HepG2 (cell line): ENCODE measurements at regions not wholly inside any gene's neighbourhood (a gene's known extent, or its start where the extent isn't known, plus 50 kb on each side); places are given as distances from the start of the nearest gene placed in this dataset.

Experiments
- AHR ChIP-seq: IDR thresholded peaks from 2 replicates; pipeline ENCODE4 v1.6.1; 2018; ENCODE audit warnings: missing genetic modification reagents, missing compliant biosample characterization
- CCAR2 ChIP-seq: fragments of 200-400 bp; formaldehyde crosslinking; optimal IDR thresholded peaks from 2 replicates; pipeline ENCODE3; 2018; ENCODE audit warnings: low read depth, mild to moderate bottlenecking, low read length, moderate library complexity
- FIP1L1 ChIP-seq: fragments of 200-400 bp; formaldehyde crosslinking; IDR thresholded peaks from 2 replicates; pipeline ENCODE4 v1.6.1; 2018; ENCODE audit warnings: low read depth, mild to moderate bottlenecking, low read length, moderate library complexity, borderline replicate concordance; ENCODE audit not compliant: insufficient read depth
- FOXK1 ChIP-seq: sonication (generic); formaldehyde crosslinking; IDR thresholded peaks from 2 replicates; pipeline ENCODE4 v1.4.0; 2020; ENCODE audit warnings: low read depth, missing genetic modification reagents, borderline replicate concordance
- GLMP ChIP-seq: sonication (generic); formaldehyde crosslinking; IDR thresholded peaks from 2 replicates; pipeline ENCODE4 v1.9.0; 2021; ENCODE audit warnings: missing genetic modification reagents, mild to moderate bottlenecking, borderline replicate concordance
- HDAC6 ChIP-seq: fragments of 200-600 bp; sonication (generic); IDR thresholded peaks from 2 replicates; pipeline ENCODE4 v1.7.0; 2017; ENCODE audit warnings: mild to moderate bottlenecking, antibody characterized with exemption, low read length, low read depth
- HOXA9 ChIP-seq: sonication (generic); formaldehyde crosslinking; IDR thresholded peaks from 2 replicates; pipeline ENCODE4 v1.8.1; 2022; ENCODE audit warnings: missing genetic modification reagents, mild to moderate bottlenecking, moderate library complexity, borderline replicate concordance
- JDP2 ChIP-seq: sonication (generic); formaldehyde crosslinking; IDR thresholded peaks from 2 replicates; pipeline ENCODE4 v1.8.1; 2022; ENCODE audit warnings: missing genetic modification reagents, borderline replicate concordance
- KAT8 ChIP-seq: IDR thresholded peaks from 2 replicates; pipeline ENCODE4 v1.6.1; 2016; ENCODE audit warnings: missing genetic modification reagents, missing compliant biosample characterization
- MTF1 ChIP-seq: sonication (generic); formaldehyde crosslinking; IDR thresholded peaks from 2 replicates; pipeline ENCODE4 v1.5.0; 2020; ENCODE audit warnings: missing genetic modification reagents
- NFATC3 ChIP-seq: sonication (generic); formaldehyde crosslinking; IDR thresholded peaks from 2 replicates; pipeline ENCODE4 v1.5.1; 2020; ENCODE audit warnings: mild to moderate bottlenecking, missing genetic modification reagents
- NFYB ChIP-seq: sonication (generic); formaldehyde crosslinking; IDR thresholded peaks from 2 replicates; pipeline ENCODE4 v1.4.0; 2020; ENCODE audit warnings: missing genetic modification reagents
- NR2F1 ChIP-seq, 2 experiments: fragments of 450-650 bp in 1 of 2; formaldehyde crosslinking in 1 of 2; IDR thresholded peaks; 2 replicates each; pipeline versions ENCODE4 v1.5.0 to v1.6.1; 2016 to 2020; ENCODE audit warnings: mild to moderate bottlenecking in 1 of 2, missing compliant biosample characterization in 1 of 2, missing genetic modification reagents in 1 of 2, moderate library complexity in 1 of 2
- SMARCC2 ChIP-seq: fragments of 450-650 bp; IDR thresholded peaks from 2 replicates; pipeline ENCODE4 v1.6.1; 2017; ENCODE audit warnings: antibody characterized with exemption, mild to moderate bottlenecking
- SP1 ChIP-seq, 2 experiments: fragments of 450-650 bp in 1 of 2; sonication (generic) in 1 of 2; formaldehyde crosslinking in 1 of 2; IDR thresholded peaks; 2 replicates each; pipeline versions ENCODE4 v1.4.0 to v1.6.1; 2016 to 2020; ENCODE audit warnings: missing genetic modification reagents in 1 of 2
- ZBTB20 ChIP-seq: sonication (generic); formaldehyde crosslinking; IDR thresholded peaks from 2 replicates; pipeline ENCODE4 v1.8.1; 2023; ENCODE audit warnings: missing genetic modification reagents, low read depth, mild to moderate bottlenecking, borderline replicate concordance
- ZFP36 ChIP-seq: fragments of 150-350 bp; IDR thresholded peaks from 2 replicates; pipeline ENCODE4 v1.6.1; 2018; ENCODE audit warnings: borderline replicate concordance, low read length, low read depth; ENCODE audit not compliant: partially characterized antibody
- ZMYM2 ChIP-seq: sonication (generic); formaldehyde crosslinking; IDR thresholded peaks from 2 replicates; pipeline ENCODE4 v1.8.0; 2022; ENCODE audit warnings: mild to moderate bottlenecking, missing genetic modification reagents
- ZNF20 ChIP-seq: sonication (generic); formaldehyde crosslinking; IDR thresholded peaks from 2 replicates; pipeline ENCODE4 v1.4.0; 2020; ENCODE audit warnings: mild to moderate bottlenecking, moderate library complexity, missing genetic modification reagents
- ZNF510 ChIP-seq: sonication (generic); formaldehyde crosslinking; IDR thresholded peaks from 2 replicates; pipeline ENCODE4 v1.4.0; 2020; ENCODE audit warnings: low read depth, mild to moderate bottlenecking, missing genetic modification reagents
- ZNF766 ChIP-seq: sonication (generic); formaldehyde crosslinking; IDR thresholded peaks from 2 replicates; pipeline ENCODE4 v1.5.0; 2020; ENCODE audit warnings: missing genetic modification reagents, borderline replicate concordance
- ZNF775 ChIP-seq: sonication (generic); formaldehyde crosslinking; IDR thresholded peaks from 2 replicates; pipeline ENCODE4 v1.4.0; 2020; ENCODE audit warnings: missing genetic modification reagents, mild to moderate bottlenecking, moderate library complexity, borderline replicate concordance
- ZNF850 ChIP-seq: sonication (generic); formaldehyde crosslinking; conservative IDR thresholded peaks from 2 replicates; pipeline ENCODE4 v1.9.0; 2021; ENCODE audit warnings: mild to moderate bottlenecking, missing genetic modification reagents
- TF ChIP-seq, protein P1 (sequence below): sonication (generic); formaldehyde crosslinking; IDR thresholded peaks from 2 replicates; pipeline ENCODE4 v1.5.0; 2020; ENCODE audit warnings: mild to moderate bottlenecking, low read depth, missing genetic modification reagents, borderline replicate concordance
- TF ChIP-seq, protein P2 (sequence below): fragments of 450-650 bp; IDR thresholded peaks from 2 replicates; pipeline ENCODE4 v1.6.1; 2016

GRCh38 chr5:139742173-139742903 is 53.3 kb upstream of the PSD2 start (continued):
- no peak for TF ChIP-seq GLMP (CRISPR knock-in tag)
- TF ChIP-seq JDP2 (CRISPR knock-in tag), result no peak
- no peak for TF ChIP-seq FIP1L1
- no peak for TF ChIP-seq NFYB (CRISPR knock-in tag)
- no peak for TF ChIP-seq FOXK1 (CRISPR knock-in tag)
- TF ChIP-seq, protein P1, sequence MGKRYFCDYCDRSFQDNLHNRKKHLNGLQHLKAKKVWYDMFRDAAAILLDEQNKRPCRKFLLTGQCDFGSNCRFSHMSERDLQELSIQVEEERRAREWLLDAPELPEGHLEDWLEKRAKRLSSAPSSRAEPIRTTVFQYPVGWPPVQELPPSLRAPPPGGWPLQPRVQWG, result no peak
- TF ChIP-seq ZNF775 (CRISPR knock-in tag), result no peak
- TF ChIP-seq SP1 (IDR thresholded peaks at IDR 0.05), result no peak
- no peak for TF ChIP-seq SP1 (CRISPR knock-in tag; IDR thresholded peaks at IDR 0.05)
- TF ChIP-seq ZNF20 (CRISPR knock-in tag), result no peak
- no peak for TF ChIP-seq HDAC6
- TF ChIP-seq ZNF850 (CRISPR knock-in tag), result no peak
- no peak; the same call in 1 of the 2 replicates for TF ChIP-seq ZBTB20
- no peak; the same call in 1 of the 2 replicates for TF ChIP-seq ZNF766
- TF ChIP-seq KAT8, result 0 out of 2 replicates have a peak, but pooled peaks have one; percentile 36
- no peak for TF ChIP-seq AHR (CRISPR knock-in tag)
- peak; percentile 87; the same call in 1 of the 2 replicates for TF ChIP-seq HOXA9 (CRISPR knock-in tag)
- no peak for TF ChIP-seq ZMYM2 (CRISPR knock-in tag)
- TF ChIP-seq ZNF510 (CRISPR knock-in tag), result no peak
- 0 out of 2 replicates have a peak, but pooled peaks have one; percentile 70 for TF ChIP-seq NFATC3 (CRISPR knock-in tag)
- no peak for TF ChIP-seq NR2F1 (CRISPR knock-in tag; IDR thresholded peaks at IDR 0.05)
- no peak for TF ChIP-seq ZFP36
- no peak for TF ChIP-seq MTF1 (CRISPR knock-in tag)
- TF ChIP-seq, protein P2, sequence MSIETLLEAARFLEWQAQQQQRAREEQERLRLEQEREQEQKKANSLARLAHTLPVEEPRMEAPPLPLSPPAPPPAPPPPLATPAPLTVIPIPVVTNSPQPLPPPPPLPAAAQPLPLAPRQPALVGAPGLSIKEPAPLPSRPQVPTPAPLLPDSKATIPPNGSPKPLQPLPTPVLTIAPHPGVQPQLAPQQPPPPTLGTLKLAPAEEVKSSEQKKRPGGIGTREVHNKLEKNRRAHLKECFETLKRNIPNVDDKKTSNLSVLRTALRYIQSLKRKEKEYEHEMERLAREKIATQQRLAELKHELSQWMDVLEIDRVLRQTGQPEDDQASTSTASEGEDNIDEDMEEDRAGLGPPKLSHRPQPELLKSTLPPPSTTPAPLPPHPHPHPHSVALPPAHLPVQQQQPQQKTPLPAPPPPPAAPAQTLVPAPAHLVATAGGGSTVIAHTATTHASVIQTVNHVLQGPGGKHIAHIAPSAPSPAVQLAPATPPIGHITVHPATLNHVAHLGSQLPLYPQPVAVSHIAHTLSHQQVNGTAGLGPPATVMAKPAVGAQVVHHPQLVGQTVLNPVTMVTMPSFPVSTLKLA, result no peak
- no peak for TF ChIP-seq CCAR2
- TF ChIP-seq SMARCC2, result no peak
